LNCAP (cell line): ENCODE measurements at regions not wholly inside any gene's neighbourhood (a gene's known extent, or its start where the extent isn't known, plus 50 kb on each side); places are given as distances from the start of the nearest gene placed in this dataset.

Experiments used
- TF ChIP-seq, protein P1 (sequence below): fragments of 450-650 bp; IDR thresholded peaks from 2 replicates; pipeline ENCODE4 v1.5.1; 2017; ENCODE audit warnings: mild to moderate bottlenecking

DNA sequence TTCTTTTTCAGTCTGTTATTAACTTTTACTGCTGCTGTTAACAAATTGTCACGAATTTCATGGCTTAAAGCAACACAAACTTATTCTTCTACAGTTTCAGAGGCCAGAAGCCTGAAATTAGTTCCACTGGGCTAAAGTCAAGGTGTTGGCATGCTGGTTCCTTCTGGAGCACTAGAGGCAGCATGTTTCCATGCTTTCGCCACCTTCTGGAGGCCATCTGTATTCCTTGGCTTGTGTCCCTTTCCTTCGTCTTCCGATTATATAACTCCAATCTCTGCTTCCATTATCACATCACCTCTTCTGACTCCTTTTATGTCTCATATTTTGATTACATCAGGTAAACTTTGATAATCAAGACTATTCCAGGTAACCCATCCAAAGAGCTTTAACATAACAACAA lies 1742.1 kb downstream of the BRINP3 start:
- TF ChIP-seq, protein P1, sequence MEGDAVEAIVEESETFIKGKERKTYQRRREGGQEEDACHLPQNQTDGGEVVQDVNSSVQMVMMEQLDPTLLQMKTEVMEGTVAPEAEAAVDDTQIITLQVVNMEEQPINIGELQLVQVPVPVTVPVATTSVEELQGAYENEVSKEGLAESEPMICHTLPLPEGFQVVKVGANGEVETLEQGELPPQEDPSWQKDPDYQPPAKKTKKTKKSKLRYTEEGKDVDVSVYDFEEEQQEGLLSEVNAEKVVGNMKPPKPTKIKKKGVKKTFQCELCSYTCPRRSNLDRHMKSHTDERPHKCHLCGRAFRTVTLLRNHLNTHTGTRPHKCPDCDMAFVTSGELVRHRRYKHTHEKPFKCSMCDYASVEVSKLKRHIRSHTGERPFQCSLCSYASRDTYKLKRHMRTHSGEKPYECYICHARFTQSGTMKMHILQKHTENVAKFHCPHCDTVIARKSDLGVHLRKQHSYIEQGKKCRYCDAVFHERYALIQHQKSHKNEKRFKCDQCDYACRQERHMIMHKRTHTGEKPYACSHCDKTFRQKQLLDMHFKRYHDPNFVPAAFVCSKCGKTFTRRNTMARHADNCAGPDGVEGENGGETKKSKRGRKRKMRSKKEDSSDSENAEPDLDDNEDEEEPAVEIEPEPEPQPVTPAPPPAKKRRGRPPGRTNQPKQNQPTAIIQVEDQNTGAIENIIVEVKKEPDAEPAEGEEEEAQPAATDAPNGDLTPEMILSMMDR: no peak

DNA sequence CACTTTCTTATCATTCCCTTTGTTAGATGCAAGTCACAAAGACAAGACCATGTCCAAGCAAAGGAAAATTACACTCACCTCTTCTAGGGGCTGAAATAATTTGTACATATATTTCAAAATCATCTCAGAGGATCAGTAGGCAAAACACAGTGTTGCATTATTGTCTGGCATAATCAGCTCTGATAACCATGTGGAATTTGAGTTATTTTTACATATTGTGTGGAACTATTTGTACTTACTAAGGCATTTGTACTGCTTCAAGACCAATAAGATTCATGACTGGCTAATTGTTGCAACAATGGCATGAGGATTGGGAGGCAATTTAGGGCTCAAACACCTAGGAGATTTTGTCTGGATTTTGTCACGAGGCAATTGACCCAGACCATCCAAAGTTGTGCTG lies 1716.4 kb downstream of the BRINP3 start:
- TF ChIP-seq, protein P1: no peak

DNA sequence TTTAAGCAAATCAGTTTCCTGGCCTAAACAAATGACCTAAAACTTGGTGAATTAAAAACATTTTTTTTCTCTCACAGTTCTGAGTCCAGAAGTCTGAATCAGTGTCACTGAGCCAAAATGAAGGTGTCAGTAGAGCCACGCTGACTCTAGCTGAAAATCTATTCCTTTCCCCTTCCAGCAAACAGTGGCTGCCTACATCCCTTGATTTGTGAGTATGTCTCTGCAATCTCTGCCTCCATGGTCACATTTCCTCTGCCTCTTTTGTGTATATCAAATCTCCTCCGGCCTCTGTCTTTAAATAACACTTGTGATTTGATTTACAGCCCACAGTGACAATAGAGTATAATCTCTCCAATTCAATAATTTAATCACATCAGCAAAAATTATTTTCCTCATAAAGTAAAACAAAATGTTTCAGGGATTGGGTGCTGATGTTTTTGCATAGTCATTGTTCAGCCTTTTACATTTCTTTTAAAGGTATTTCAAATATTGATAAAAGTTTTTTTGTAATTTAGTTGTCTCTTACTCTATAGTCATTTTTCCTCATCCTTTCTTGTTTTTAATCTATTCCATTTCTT lies 1715.4 kb downstream of the BRINP3 start:
- TF ChIP-seq, protein P1: no peak

DNA sequence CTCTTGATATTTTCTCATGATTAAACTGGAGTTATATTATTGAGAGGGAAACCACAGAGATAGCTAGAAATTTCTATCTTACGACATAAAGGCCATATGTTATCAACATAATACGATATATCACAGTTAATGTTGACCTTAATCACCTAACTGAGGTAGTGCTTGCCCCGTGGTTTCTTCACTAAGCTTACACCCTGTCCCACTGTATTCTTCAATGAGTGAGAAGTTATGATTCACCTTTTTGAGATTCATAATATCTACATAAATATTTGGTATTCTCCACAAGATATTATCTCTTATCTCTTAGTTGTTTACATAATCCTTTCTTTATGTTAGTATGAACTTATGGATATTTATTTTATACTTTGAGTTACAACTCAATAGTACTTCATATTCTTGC lies 1714.1 kb downstream of the BRINP3 start:
- TF ChIP-seq, protein P1: no peak

DNA sequence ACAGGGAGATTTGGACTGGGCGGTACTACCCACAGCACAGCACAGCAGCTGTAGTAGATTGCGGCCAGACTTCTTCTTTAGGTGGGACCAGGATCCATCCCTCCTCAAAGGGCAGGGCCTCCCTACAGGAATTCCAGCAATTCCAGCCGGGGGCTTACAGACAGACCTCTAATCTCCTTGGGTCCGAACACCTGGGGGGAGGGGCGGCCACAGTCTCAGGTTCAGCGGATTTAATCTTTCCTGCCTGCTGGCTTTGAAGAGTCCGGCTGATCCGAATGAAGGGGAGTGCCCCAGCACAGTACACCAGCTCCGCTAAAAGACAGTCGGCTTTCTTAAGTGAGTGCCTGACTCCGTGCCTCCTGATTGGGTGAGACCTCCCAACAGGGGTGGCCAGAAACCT lies 1708.5 kb downstream of the BRINP3 start:
- TF ChIP-seq, protein P1: no peak

DNA sequence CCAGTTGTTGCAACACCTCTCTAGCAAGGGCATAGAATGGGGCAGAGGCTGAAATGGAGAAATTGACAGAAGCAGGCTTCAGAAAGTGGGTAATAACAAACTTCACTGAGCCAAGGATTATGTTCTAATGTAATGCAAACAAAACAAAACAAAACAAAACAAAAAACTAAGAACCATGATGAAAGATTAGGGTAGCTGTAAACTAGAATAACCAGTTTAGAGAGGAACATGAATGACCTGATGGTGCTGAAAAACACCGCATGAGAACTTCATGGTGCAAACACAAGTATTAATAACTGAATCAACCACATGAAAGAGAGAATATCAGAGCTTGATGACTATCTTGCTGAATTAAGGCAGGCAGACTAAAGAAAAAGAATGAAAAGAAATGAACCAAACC lies 1707.7 kb downstream of the BRINP3 start:
- TF ChIP-seq, protein P1: no peak

DNA sequence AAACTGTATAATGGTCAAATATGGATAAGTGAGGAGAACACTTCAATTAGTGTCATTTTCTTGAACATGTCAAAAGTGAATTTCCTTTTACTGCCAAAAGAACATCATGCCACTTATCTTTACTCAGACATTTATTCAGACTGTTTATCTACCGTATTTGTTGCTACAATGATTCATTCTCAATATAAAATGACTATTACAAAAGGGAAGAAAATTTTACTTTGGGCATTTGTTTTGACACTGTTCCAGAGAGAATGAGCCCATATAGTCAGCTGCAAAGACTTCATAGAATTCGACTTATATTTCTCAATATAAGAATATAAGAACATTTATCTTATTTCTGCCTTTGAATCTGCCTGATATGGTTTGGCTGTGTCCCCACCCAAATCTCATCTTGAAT lies 1699.1 kb downstream of the BRINP3 start:
- TF ChIP-seq, protein P1: no peak
